ENCODE measurements at regions not wholly inside any gene's neighbourhood (a gene's known extent, or its start where the extent isn't known, plus 50 kb on each side); places are given as distances from the start of the nearest gene placed in this dataset.

GRCh38 chr6:138557147-138557546 lies 57.9 kb upstream of the NHSL1 start:
- TF ChIP-seq EZH2 (IDR thresholded peaks at IDR 0.05; ENCODE audit: low read depth, unreplicated experiment) (no peak), CTCF (conservative IDR thresholded peaks at IDR 0.05; ENCODE audit: low read depth in 2 of 2) (no peak), POLR2AphosphoS5 (IDR thresholded peaks at IDR 0.05; ENCODE audit: low read depth) (no peak), CREB1 (CRISPR knock-in tag; IDR thresholded peaks at IDR 0.05; ENCODE audit: low read depth) (no peak), ETS1 (IDR thresholded peaks at IDR 0.05) (no peak), EZH2phosphoT487 (IDR thresholded peaks at IDR 0.05; ENCODE audit: unreplicated experiment) (no peak)

Data from GM23338 (cell line).